ENCODE measurements at regions not wholly inside any gene's neighbourhood (a gene's known extent, or its start where the extent isn't known, plus 50 kb on each side); places are given as distances from the start of the nearest gene placed in this dataset.

- TF ChIP-seq RUNX1 (IDR thresholded peaks at IDR 0.05; ENCODE audit: low read depth) (no peak), MAFF (IDR thresholded peaks at IDR 0.05; ENCODE audit: low read length) (no peak), MYNN (IDR thresholded peaks at IDR 0.05) (no peak), MYNN (CRISPR knock-in tag; IDR thresholded peaks at IDR 0.05) (no peak), ERF (CRISPR knock-in tag; IDR thresholded peaks at IDR 0.05) (no peak), PREB (CRISPR knock-in tag; IDR thresholded peaks at IDR 0.05) (no peak), EZH2 (IDR thresholded peaks at IDR 0.05; ENCODE audit: borderline replicate concordance, low read depth, low read length) (no peak), E4F1 (CRISPR knock-in tag; IDR thresholded peaks at IDR 0.05; ENCODE audit: borderline replicate concordance) (no peak), MAX (CRISPR knock-in tag; IDR thresholded peaks at IDR 0.05) (no peak), SMC3 (conservative IDR thresholded peaks at IDR 0.05; ENCODE audit: insufficient read depth, low read depth, low read length) (no peak)
Measured at GRCh38 chr10:31705136-31705535, 223.5 kb downstream of the ARHGAP12 start.
